GM12874 (cell line): ENCODE measurements at regions not wholly inside any gene's neighbourhood (a gene's known extent, or its start where the extent isn't known, plus 50 kb on each side); places are given as distances from the start of the nearest gene placed in this dataset.

Source experiments
- TF ChIP-seq, protein P1 (sequence below): IDR thresholded peaks from 2 replicates; pipeline ENCODE4 v1.5.1; 2011; ENCODE audit warnings: low read depth, mild to moderate bottlenecking, control low read depth, low read length, moderate library complexity; ENCODE audit not compliant: insufficient read depth

DNA sequence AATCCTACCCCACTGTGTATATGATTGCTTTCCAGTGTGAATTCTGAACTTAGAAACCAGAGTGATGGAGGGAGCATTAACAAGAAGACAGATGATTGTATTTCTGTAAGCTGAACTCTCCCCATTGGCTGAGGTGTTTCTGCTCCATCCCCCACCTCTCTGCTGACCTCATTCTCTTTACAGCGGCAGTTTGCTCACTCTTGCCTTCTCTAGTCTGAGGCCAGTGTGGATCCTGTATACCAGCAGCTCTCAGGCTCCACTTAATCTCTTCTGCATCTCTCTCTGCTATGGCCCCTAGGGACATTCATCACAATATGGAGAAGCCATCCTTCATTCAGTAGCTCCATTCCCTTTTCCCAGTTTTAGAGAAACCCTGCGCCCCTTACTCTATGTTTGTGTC, 358.8 kb downstream of the MAN2A1 start:
- TF ChIP-seq, protein P1, sequence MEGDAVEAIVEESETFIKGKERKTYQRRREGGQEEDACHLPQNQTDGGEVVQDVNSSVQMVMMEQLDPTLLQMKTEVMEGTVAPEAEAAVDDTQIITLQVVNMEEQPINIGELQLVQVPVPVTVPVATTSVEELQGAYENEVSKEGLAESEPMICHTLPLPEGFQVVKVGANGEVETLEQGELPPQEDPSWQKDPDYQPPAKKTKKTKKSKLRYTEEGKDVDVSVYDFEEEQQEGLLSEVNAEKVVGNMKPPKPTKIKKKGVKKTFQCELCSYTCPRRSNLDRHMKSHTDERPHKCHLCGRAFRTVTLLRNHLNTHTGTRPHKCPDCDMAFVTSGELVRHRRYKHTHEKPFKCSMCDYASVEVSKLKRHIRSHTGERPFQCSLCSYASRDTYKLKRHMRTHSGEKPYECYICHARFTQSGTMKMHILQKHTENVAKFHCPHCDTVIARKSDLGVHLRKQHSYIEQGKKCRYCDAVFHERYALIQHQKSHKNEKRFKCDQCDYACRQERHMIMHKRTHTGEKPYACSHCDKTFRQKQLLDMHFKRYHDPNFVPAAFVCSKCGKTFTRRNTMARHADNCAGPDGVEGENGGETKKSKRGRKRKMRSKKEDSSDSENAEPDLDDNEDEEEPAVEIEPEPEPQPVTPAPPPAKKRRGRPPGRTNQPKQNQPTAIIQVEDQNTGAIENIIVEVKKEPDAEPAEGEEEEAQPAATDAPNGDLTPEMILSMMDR = no peak

- TF ChIP-seq, protein P1 = no peak
Measured at GRCh38 chr5:110049816-110050215, 360.1 kb downstream of the MAN2A1 start.

DNA sequence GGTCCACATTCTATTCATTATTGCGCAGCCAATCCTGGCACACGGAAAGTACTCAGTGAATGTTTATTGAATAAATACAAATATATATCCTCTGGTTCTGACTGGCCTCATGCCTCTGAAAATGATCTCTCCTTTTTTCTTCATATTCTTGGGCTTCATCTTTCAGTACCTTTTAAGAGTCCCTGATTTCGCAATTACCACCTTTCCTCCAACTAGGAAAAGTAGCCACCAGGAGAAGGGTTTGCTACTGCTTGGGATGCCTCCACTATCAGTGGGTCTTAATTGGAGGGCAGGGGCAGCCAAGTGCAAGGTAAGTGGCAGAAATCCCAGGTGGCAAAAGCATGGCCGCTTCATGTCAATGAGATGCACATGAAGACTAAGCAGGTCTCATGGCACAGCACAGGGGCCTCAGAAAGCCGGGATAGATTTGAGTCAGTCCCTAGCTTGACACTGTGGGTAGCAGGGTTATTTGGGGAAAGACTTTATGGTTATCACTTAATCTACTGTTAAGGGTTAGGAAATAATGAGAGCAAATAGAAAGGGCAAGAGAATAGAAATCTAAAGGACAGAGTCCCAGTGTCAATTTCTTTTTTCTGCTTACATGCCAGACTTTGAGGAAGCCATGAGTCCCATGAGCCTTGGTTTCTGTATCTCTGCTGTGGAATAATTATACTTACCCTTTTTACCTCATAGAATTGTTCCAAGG, 361.1 kb downstream of the MAN2A1 start:
- TF ChIP-seq, protein P1 = no peak

DNA sequence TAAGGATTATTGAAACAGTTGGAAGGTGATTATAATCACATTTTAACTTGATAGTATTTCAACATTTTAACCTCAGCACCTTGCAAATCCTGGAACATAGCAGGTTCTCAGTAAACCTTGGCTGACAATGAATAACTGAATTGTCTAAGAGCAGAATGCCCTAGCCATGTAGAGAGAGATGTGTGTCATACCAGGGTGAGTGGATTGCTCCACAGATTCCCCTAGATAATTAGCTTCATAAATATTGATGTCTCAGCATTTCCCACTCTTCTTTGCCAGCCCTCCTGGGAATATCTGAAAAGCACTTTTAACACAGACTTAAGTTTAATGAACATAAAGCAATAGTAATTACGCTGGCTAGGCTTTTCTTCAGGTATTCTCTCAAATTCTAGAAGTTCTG, 363.5 kb downstream of the MAN2A1 start:
- TF ChIP-seq, protein P1 = no peak

DNA sequence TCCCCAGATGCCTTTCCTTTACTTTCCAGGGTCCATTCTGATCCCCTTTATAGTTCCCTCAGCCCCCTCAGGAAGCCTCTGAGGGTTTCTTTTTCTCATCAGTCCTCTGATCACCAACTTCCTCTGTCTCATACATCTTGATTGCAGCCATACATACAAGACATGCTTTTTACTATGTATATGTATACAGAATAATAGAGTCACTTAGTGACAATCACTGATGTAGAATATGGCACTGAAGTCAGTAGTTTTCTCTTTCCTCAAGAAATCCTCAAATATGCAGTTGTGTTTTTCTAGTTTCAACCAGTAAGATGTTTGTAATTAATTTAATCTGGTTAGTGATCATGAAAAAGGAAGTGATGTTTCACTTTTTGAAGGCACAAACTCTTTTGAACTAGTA, 364.1 kb downstream of the MAN2A1 start:
- TF ChIP-seq, protein P1 = no peak

GRCh38 chr5:110054240-110054639, 364.5 kb downstream of the MAN2A1 start:
- TF ChIP-seq, protein P1 = 0 out of 2 replicates have a peak, but pooled peaks have one; percentile 5

DNA sequence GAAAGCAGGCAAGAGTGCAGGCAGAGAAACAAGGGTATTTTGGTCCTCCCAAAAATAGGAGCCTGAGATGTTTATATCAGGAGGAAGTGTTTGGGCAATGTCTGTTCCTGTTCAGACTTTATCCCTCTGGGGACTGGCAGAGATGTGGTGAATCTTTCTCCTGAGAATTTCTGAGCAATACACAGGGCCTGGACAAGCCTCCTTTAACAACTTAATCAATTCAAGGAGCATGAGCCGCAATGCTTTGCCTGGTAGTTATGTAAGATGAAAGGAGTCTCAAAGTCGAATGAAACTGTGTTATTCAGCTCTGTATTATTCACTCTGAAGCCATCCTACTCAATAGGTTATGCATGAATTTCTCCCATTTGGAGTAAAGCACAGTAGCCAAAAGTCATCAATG, 365.6 kb downstream of the MAN2A1 start:
- TF ChIP-seq, protein P1 = no peak
